ENCODE measurements at regions not wholly inside any gene's neighbourhood (a gene's known extent, or its start where the extent isn't known, plus 50 kb on each side); places are given as distances from the start of the nearest gene placed in this dataset.

- TF ChIP-seq CTCF (IDR thresholded peaks at IDR 0.05) (no peak), POLR2A (IDR thresholded peaks at IDR 0.05) (no peak)
These were observed 49.9 kb upstream of the LRPAP1 start for GRCh38 chr4:3582091-3582475.

Data from body of pancreas (tissue), 4 donors.